PC-9 (cell line): ENCODE measurements at regions not wholly inside any gene's neighbourhood (a gene's known extent, or its start where the extent isn't known, plus 50 kb on each side); places are given as distances from the start of the nearest gene placed in this dataset.

ENCODE experiments used
- EZH2 ChIP-seq: fragments of 200-600 bp; sonication (generic); IDR thresholded peaks from 2 replicates; pipeline ENCODE4 v1.8.0; 2017; ENCODE audit warnings: antibody characterized with exemption, low read depth
- TF ChIP-seq, protein P1 (sequence below): fragments of 200-600 bp; sonication (generic); conservative IDR thresholded peaks from 2 replicates; pipeline ENCODE4 v1.6.1; 2017; ENCODE audit warnings: mixed run types, antibody characterized with exemption, mild to moderate bottlenecking, moderate library complexity

DNA sequence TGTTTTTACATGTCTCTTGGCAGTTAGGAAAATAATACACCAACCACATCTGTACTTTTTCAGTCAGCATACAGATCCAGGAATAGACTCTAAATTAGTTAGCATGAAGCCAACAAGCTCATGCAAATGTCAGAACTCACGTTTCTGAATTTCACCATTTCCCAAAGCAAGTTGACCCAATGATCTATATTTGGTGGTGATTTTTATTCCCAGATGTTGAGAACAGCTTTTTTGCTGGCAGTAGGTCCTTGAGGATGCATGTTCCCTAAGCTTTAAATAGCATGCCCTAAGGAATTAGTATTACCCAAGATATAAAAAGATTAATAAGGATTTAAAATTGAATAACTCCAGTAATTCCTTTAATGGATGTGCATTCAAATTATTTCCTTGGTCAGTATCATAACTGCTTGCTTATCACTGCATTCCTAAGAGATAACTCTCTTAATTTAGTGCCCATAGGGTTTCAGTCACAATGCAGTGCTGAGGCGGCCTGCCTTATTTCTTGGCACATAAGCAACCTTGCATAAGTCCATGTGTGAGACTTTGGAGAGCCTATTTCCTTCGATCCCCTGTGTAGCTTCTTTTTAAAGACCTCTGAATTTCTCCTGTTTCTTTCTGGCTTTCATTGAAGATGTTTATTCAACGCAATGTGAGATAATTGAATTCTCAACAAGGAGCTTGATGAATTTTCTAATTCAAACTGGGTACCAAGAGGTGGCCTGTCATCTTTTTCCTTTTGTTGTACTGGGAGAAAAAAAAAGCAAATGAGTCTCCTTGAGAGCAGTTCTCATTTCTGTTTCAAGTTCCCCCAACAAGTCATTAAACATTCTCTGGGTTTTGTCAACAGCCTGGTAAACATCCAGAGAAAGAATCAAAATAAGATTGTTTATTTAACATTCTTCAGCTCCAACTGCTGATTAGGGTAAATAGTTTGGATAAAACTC lies 135.3 kb upstream of the MEOX2 start:
- TF ChIP-seq, protein P1, sequence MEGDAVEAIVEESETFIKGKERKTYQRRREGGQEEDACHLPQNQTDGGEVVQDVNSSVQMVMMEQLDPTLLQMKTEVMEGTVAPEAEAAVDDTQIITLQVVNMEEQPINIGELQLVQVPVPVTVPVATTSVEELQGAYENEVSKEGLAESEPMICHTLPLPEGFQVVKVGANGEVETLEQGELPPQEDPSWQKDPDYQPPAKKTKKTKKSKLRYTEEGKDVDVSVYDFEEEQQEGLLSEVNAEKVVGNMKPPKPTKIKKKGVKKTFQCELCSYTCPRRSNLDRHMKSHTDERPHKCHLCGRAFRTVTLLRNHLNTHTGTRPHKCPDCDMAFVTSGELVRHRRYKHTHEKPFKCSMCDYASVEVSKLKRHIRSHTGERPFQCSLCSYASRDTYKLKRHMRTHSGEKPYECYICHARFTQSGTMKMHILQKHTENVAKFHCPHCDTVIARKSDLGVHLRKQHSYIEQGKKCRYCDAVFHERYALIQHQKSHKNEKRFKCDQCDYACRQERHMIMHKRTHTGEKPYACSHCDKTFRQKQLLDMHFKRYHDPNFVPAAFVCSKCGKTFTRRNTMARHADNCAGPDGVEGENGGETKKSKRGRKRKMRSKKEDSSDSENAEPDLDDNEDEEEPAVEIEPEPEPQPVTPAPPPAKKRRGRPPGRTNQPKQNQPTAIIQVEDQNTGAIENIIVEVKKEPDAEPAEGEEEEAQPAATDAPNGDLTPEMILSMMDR: no peak
- no peak for TF ChIP-seq EZH2
